PC-9 (cell line): ENCODE measurements at regions not wholly inside any gene's neighbourhood (a gene's known extent, or its start where the extent isn't known, plus 50 kb on each side); places are given as distances from the start of the nearest gene placed in this dataset.

Experiments used
- BruUV-seq: library from RNA; stranded (reverse); fragments of 400-500 nt; replicated peaks from 2 replicates; lab custom pipeline; 2021; lab: Mats Ljungman, UMichigan
- CTCF ChIA-PET: fragments of 300-600 bp; sonication (Branson Sonifier 250); formaldehyde crosslinking; loops from one replicate; lab custom pipeline; 2022; ENCODE audit warnings: antibody characterized with exemption; lab: Charles Lee
- POLR2A ChIA-PET: fragments of 300-600 bp; sonication (Branson Sonifier 250); formaldehyde crosslinking; loops from one replicate; lab custom pipeline; 2022; ENCODE audit warnings: antibody characterized with exemption; ENCODE audit not compliant: unreplicated experiment; lab: Charles Lee
- DNase-seq, 2 experiments: peaks; one replicate each; pipeline versions ENCODE4 v3.0.0 to v3.0.0-alpha.2; 2015 to 2022; ENCODE audit warnings: mixed read lengths in 1 of 2
- H2AFZ ChIP-seq: fragments of 200-600 bp; sonication (generic); 2 replicates; pipeline ENCODE4 v1.8.1; 2017; ENCODE audit warnings: antibody characterized with exemption
- H3F3A ChIP-seq: fragments of 200-600 bp; sonication (generic); 2 replicates; pipeline ENCODE4 v1.8.1; 2017; ENCODE audit warnings: antibody characterized with exemption, mild to moderate bottlenecking, low read depth; ENCODE audit not compliant: insufficient read depth
- H3K27ac ChIP-seq: fragments of 200-600 bp; sonication (generic); 2 replicates; pipeline ENCODE4 v1.6.1; 2016; ENCODE audit warnings: mixed run types
- H3K27me3 ChIP-seq: fragments of 200-600 bp; sonication (generic); 2 replicates; pipeline ENCODE4 v1.6.1; 2016; ENCODE audit warnings: low read depth, mixed run types; ENCODE audit not compliant: insufficient read depth
- H3K36me3 ChIP-seq: fragments of 200-600 bp; sonication (generic); 2 replicates; pipeline ENCODE4 v1.6.1; 2016; ENCODE audit warnings: low read depth, mixed run types
- H3K4me1 ChIP-seq: fragments of 200-600 bp; sonication (generic); replicated peaks from 2 replicates; pipeline ENCODE4 v1.6.1; 2016; ENCODE audit warnings: mixed run types; ENCODE audit not compliant: insufficient read depth
- H3K4me2 ChIP-seq: fragments of 200-600 bp; sonication (generic); 2 replicates; pipeline ENCODE4 v1.6.1; 2017; ENCODE audit warnings: mixed run types
- H3K4me3 ChIP-seq: fragments of 200-600 bp; sonication (generic); 2 replicates; pipeline ENCODE4 v1.6.1; 2016; ENCODE audit warnings: mixed run types
- H3K79me2 ChIP-seq: fragments of 200-600 bp; sonication (generic); 2 replicates; pipeline ENCODE4 v1.6.1; 2017; ENCODE audit warnings: low read depth, mixed run types
- H3K9me2 ChIP-seq: fragments of 200-600 bp; sonication (generic); 2 replicates; pipeline ENCODE4 v1.8.1; 2017; ENCODE audit warnings: mild to moderate bottlenecking; ENCODE audit not compliant: insufficient read depth
- H3K9me3 ChIP-seq: fragments of 200-600 bp; sonication (generic); 2 replicates; pipeline ENCODE4 v1.8.1; 2016; ENCODE audit warnings: low read depth; ENCODE audit not compliant: insufficient read depth
- H4K20me1 ChIP-seq: fragments of 200-600 bp; sonication (generic); 2 replicates; pipeline ENCODE4 v1.8.1; 2017; ENCODE audit not compliant: insufficient read depth
- CTCF ChIP-seq: fragments of 200-600 bp; sonication (generic); conservative IDR thresholded peaks from 2 replicates; pipeline ENCODE4 v1.6.1; 2017; ENCODE audit warnings: mixed run types, antibody characterized with exemption, mild to moderate bottlenecking, moderate library complexity
- EZH2 ChIP-seq: fragments of 200-600 bp; sonication (generic); IDR thresholded peaks from 2 replicates; pipeline ENCODE4 v1.8.0; 2017; ENCODE audit warnings: antibody characterized with exemption, low read depth
- intact Hi-C: fragments of 100-400 bp; cut with micrococcal nuclease; formaldehyde crosslinking; loops from one replicate; pipeline ENCODE4 v1.10.0; 2022; ENCODE audit not compliant: unreplicated experiment

GRCh38 chr2:234422981-234423431, 73.9 kb downstream of the ARL4C start:
- Histone ChIP-seq H3K4me1 (peaks cover 71% of the 10 kb centered on the region), H3K27me3 (no peaks in the 10 kb centered on the region), H3F3A (peaks cover 40% of the 10 kb centered on the region), H3K27ac (peak overlapping the region; percentile 63), H3K9me2 (no peaks in the 10 kb centered on the region), H2AFZ (no peak overlapping the region), H3K36me3 (no peaks in the 10 kb centered on the region), H3K4me3 (no peak overlapping the region), H3K9me3 (no peaks in the 10 kb centered on the region), H4K20me1 (no peaks in the 10 kb centered on the region), H3K4me2 (peak overlapping the region; percentile 6), H3K79me2 (no peaks in the 10 kb centered on the region)
- no peak for DNase-seq
- no TSS peak for BruUV-seq
- TF ChIP-seq EZH2 (no peak), CTCF (no peak)
- ChIA-PET POLR2A (interaction anchor here (0.6 to 1.2 kb wide), 7 partner anchors 30 to 591 kb away, joined by 3 to 8 read pairs (median 6); partner anchors contain the start of genes ARL4C and HJURP), CTCF (interaction anchor here (0.7 to 1.4 kb wide), 4 partner anchors 55 to 400 kb away, joined by 3 to 8 read pairs (median 6); no protein-coding TSS in a partner anchor)
- intact Hi-C loops = loop anchor here (1.0 to 10.0 kb wide), 9 partner anchors 41 to 728 kb away; partner anchors contain the start of gene UGT1A6

GRCh38 chr2:234422273-234422732, 74.6 kb downstream of the ARL4C start:
- H3K4me2 ChIP-seq = peak overlapping the region; percentile 14
- H3K4me1 ChIP-seq = peaks cover 64% of the 10 kb centered on the region
- no peaks in the 10 kb centered on the region for H3K27me3 ChIP-seq
- intact Hi-C loops = loop anchor here (1.0 to 10.0 kb wide), 9 partner anchors 42 to 728 kb away; partner anchors contain the start of gene UGT1A6
- H3K4me3 ChIP-seq = no peak overlapping the region
- DNase-seq = peak; percentile 76 to 100
- H3K36me3 ChIP-seq = no peaks in the 10 kb centered on the region
- no peak for TF ChIP-seq EZH2
- no peak for TF ChIP-seq CTCF
- no peaks in the 10 kb centered on the region for H3K9me3 ChIP-seq
- no peaks in the 10 kb centered on the region for H4K20me1 ChIP-seq
- POLR2A ChIA-PET = interaction anchor here (0.6 to 1.2 kb wide), 14 partner anchors 30 to 586 kb away, joined by 3 to 13 read pairs (median 7); partner anchors contain the start of genes ARL4C and HJURP
- H2AFZ ChIP-seq = no peak overlapping the region
- peak overlapping the region; percentile 63 for H3K27ac ChIP-seq
- CTCF ChIA-PET = interaction anchor here (0.5 to 1.4 kb wide), 8 partner anchors 49 to 1192 kb away, joined by 3 to 10 read pairs (median 4); no protein-coding TSS in a partner anchor
- H3F3A ChIP-seq = peaks cover 40% of the 10 kb centered on the region
- BruUV-seq = no TSS peak
- no peaks in the 10 kb centered on the region for H3K79me2 ChIP-seq
- no peaks in the 10 kb centered on the region for H3K9me2 ChIP-seq

- Histone ChIP-seq H3K4me3 (no peak overlapping the region), H3K9me3 (no peaks in the 10 kb centered on the region), H3K4me2 (no peak overlapping the region), H2AFZ (no peak overlapping the region), H3K27ac (no peak overlapping the region), H4K20me1 (no peaks in the 10 kb centered on the region), H3F3A (peaks cover 26% of the 10 kb centered on the region), H3K36me3 (no peaks in the 10 kb centered on the region), H3K4me1 (peaks cover 45% of the 10 kb centered on the region), H3K9me2 (no peaks in the 10 kb centered on the region), H3K79me2 (no peaks in the 10 kb centered on the region), H3K27me3 (no peaks in the 10 kb centered on the region)
- intact Hi-C loops = loop anchor here (10.0 kb wide), 1 partner anchor 726 kb away; the partner anchor contains the start of gene UGT1A6
- POLR2A ChIA-PET = interaction anchor here (0.7 kb wide), 1 partner anchor 28 kb away, joined by 6 read pairs; no protein-coding TSS in a partner anchor
- no TSS peak for BruUV-seq
- no peak for DNase-seq
- CTCF ChIA-PET = interaction anchor here (0.7 kb wide), 1 partner anchor 77 kb away, joined by 6 read pairs; the partner anchor contains the start of gene ARL4C
- no peak for TF ChIP-seq CTCF
- TF ChIP-seq EZH2 = no peak
Observed at GRCh38 chr2:234420408-234420807, 76.5 kb downstream of the ARL4C start.
